HG03025 (cell line): ENCODE measurements at regions not wholly inside any gene's neighbourhood (a gene's known extent, or its start where the extent isn't known, plus 50 kb on each side); places are given as distances from the start of the nearest gene placed in this dataset.
A peak's percentile ranks its signal among the peaks of the same experiment; 100 is the strongest.
"Not testable (repeated sequence)": the region's sequence is repeated elsewhere in the genome, so short reads cannot be mapped to it uniquely, and the experiment has no call there.

Experiments used
- ATAC-seq: cut with Tn5 transposase; IDR thresholded peaks from one replicate; pipeline ENCODE4 v1.9.1; 2021; ENCODE audit warnings: mild to moderate bottlenecking, moderate library complexity; ENCODE audit not compliant: unreplicated experiment, low FRiP score

DNA sequence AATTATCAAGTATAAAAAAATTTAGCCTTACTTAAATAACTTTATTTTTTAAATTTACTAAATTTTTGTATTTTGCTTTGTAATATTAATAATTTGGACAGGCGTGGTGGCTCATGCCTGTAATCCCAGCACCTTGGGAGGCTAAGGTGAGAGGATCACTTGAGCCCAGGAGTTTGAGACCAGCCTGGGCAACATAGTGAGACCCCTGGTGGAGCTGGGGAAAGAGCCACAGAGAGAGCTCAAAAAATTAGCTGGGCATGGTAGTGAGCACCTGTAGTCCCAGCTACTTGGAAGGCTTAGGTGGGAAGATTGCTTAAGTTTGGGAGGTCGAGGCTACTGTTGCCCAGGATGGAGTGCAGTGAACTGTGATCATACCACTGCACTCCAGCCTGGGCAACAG is 143.5 kb downstream of the B3GNT2 start:
- no peak for ATAC-seq

DNA sequence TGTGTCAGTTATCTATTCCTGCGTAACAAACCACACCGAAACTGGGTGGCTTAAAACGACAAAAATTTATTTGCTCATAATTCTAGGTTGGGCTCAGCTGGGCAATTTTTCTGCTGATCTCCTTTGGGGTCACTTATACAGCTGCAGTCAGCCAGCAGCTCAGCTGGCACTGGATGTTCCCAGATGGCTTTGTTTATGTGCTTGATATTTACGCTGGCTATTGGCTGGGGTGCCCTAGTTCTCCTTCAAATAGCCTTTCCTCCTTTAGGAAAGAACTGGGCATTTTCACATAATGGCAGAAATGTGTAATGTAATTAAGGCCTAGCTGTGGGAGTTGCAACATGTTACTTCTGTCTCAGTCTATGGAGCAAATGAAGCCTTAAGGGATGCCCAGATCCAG is 142.2 kb downstream of the B3GNT2 start:
- no peak for ATAC-seq

DNA sequence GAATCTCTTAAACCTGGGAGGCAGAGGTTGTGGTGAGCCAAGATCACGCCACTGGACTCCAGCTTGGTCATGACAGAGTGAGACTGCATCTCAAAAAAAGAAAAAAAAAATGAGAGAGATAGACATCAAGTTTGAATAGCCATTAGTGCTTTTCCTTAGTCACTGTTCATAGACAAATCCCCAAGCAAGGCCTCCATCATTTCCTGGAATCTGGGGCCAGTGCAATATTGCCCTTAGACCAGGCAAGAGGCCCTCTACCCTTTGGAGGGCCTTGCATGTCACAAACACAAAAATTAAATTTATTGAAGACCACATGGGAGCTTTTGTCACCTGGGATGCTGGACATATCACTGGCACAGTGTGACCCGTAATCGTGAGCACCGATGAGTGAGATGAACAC is 141.5 kb downstream of the B3GNT2 start:
- ATAC-seq = no peak

DNA sequence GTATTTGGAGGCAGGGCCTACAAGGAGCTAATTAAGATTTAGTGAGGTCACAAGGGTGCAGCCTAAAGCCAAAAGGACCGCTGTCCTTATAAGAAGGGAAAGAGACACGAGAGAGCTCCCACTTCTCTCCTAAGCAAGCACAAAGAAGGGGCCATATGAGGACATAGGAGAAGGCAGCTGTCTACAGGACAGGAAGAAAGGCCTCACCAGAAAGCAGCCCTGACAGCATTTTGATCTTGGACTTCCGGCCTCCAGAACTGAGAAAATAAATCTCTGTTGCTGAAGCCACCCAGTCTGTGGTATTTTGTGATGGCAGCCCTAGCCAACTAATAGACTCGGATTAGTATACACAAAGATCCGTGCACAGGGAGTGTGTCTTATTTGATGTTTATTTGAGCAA is 139.7 kb downstream of the B3GNT2 start:
- no peak for ATAC-seq

DNA sequence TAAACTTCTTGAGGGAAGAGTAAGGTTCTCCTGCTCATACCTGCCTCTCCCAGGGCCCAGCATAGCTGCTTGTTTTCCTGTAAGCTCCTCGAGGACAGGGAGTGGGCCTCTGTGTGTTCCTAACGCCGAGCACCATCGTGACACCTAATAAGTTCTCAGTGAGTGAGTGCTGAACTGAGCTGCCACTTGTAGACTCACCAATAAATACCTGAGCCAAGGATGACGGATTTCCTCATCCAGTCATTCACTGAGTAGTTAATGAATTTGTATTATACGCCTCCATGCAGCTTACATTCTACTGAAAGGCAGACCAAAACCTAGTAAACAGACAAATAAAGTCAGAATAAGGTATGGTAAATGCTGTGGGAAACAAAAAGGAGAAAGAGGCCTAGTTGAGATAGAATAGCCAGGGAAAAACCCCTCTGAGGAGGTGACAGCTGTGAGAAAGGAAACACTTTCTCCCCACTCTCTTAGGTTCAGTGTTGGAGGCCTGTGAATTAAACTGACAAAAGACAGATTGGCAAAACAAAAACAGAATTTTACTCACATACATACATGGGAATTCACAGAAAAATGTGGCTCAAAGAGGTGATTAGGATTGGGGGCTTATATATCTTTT is 138.6 kb downstream of the B3GNT2 start:
- no peak for ATAC-seq

DNA sequence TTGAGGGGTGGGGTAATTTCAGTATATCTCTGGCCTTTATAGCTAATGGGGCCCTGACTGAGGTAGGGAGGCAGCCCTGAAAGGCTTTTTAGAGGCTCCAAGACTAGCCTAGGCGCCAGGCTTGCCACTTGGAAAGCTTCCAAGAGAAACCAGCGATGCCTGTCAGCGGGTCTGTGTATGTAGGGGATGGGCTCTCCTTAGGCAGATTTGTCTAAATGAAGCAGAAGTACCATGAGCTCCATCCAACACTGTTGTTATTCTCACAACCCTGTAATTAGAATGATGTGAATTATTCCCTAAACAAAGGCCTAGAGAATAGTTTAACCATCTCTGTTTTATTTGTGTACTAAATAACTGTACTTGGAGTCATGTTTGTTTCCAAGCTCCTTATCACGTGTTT is 138.1 kb downstream of the B3GNT2 start:
- no peak for ATAC-seq

DNA sequence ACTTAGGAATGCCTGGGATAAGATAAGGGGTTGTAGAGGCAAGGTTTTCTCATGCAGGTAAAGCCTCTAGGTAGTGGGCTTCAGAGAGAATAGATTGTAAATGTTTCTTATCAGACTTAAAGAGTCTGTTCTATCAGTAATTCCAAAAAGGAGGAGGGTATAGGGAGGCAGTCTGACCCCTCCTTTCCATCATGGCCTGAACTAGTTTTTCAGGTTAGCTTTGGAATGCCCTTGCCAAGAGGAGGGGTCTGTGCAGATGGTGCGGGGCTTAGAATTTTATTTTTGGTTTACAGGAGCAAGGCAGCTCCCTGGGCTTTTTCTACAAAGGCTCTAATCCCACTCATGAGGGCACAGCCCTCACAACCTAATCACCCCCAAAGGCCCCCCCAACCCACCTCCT is 135.0 kb downstream of the B3GNT2 start:
- no peak for ATAC-seq

DNA sequence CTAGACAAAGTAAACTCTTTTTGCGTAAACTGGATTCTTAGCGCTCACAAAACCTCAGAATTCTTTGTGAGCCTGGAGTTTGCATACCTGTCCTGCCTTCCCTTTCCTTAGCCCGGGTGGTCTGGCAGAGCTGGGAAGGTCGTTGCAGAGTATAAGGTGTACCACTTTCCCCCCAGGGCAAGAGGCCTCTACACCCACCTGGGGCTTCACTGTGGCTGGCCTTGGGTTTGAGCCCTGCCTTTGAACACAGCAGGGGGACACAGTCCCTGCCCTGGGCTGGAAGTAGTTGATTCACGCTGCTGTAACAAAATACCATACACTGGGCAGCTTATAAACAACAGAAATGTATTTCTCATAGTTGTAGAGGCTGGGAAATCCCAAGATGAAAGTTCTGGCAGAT is 133.9 kb downstream of the B3GNT2 start:
- ATAC-seq = no peak

DNA sequence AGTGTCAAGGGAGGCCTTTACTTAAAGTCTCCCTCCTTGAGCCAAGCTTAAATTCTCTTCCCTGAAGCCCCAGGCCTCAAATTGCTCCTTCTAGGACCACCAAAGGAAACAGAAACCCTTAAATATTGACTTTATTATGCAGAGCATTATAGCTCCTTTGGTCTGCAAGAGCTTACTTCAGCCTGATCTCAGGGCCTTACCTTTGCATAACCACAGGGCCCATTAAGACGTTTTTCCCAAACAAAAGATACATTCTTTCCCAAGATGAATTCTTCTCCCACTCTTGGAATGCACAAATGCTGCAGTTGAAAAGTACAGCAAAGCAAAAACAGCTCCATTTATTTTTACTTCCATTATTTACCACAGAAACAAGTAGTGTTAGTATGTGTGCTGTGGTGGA is 130.8 kb downstream of the B3GNT2 start:
- ATAC-seq = no peak

DNA sequence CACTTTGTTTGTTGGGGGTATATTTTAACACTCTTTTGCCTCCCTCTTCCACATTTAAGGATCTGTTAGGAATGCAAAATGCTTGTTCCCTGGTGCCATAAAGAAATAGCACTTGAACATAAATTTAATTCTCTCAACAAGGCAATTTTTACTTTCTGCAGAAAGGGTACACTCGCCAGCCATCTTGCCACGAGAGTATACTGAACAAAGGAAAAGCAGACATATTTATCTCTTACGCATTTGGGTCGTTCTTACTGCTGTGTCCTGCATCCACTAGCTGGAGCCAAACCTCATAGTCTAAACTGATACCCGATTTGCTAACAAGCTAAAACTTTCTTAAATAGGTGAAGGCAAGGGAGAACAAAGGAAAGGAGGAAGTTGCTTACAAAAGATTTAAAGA is 129.5 kb downstream of the B3GNT2 start:
- no peak for ATAC-seq

DNA sequence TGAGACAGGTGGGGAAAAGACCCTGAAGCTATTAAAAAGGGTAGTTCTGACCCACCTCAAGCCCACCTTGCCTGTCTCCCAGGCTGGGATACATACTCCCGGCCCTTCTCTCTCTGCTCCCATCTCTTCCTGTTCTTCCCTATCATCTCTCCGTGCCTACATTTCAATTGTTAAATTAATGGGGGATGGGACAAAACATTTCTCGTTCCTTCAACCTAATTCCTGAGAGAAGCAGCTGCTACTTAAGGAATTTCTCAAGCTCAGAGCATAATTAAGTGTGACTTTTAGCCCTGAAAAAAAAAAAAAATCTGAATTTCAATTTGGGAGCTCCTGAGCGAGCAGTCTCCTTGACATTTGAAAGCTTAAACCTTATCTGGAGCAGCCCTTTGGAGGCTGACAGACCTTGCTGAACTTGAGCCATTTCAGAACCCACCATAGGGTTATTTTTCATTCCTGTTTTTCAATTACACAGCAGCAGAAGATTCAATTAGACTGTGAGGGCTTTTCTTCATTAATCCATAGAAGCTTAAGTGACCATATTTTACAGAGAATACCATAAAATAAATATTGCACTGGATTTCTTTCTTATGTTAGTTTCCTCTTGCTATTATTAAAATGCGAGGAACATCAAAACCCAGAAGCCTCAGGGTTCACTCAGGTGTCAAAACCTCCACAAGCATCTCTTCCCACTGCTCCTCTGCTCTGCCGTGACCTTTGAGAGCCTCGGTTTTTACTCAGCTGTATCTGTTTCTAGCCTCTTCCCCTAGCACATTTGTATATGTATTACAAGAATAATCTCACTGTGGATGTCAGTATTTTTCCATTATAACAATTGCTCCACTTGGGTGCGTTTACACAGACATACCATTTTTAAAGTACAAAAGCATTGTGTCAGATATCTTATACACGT is 125.7 kb downstream of the B3GNT2 start:
- no peak for ATAC-seq

DNA sequence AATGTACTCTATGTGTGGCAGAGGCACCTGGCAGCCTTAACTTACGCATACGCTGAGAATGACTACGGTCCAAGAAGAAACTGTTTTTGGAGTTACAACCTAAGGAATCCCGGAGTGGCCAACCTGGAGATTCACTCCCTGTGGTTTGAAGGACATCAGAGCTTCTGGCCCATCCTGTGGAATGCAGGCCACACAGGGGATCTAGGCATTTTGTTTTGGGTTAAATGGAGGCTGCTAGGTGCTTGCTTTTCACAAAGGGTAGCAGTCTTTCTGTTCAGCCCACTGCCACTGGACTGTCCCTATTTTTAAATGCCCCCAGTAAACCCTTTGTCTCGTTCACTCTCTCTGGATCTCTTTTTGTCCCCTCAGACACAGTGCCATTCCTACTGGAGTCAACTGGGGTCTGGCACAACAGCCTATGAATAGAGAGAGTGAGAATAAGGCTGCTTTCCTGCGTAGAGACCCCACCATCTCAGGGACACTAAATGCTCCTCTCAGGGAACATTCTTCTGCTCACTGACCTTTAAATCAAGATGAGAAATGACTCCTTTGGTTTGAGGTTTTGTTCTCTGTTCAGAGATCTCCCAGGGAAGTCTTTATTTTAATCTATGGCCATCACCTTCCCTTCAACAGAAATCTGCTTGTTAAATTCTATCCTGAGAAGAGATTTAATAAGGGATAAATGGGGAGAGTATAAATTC is 124.9 kb downstream of the B3GNT2 start:
- no peak for ATAC-seq

DNA sequence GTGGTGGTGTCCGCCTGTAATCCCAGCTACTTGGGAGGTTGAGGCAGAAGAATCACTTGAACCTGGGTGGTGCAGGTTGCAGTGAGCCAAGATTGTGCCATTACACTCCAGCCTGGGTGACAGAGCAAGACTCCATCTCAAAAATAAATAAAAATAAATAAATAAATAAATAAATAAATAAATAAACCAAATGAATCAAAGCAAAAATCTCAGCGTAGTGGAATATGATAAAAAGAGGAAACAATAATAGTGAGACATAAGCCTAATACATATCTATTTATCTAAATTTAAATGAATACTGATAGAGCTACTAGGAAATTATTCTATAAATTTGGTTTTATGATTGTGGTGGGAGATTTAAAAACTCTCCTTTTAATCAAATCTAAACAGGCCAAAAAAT is 124.2 kb downstream of the B3GNT2 start:
- ATAC-seq = not testable (repeated sequence)

DNA sequence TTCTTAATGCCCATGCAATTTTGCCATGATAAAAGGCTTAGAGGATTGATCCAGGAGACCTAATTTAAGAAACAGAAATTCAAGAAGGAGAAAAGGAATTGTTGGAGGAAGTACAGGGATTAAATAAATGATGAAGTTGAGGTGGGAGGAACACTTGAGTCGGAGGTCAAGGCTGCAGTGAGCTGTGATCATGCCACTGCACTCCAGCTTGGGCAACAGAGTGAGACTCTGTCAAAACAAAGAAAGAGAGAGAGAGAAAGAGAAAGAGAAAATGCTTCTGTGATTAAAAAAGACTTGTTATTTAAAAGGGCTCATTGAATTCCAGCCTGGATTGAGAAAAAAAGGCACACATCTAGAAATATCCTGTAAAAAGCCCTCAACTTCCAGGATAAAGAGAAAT is 123.2 kb downstream of the B3GNT2 start:
- no peak for ATAC-seq

DNA sequence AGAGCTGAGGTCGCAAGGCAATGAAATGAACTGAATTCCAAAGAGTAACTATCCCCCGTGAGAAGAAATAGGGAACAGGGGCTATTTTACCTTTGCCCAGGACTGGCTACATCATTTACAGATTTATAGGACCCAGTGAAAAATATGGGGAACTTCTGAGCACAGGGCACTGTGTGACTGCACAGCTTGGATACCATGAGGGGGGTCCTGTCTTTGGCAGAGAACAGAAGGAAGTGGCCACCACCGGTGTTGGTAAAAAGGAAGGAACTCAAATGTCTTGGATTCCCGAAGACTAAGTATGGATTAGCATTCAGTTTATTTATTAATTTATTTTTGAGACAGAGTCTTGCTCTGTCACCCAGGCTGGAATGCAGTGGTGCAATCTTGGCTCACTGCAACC is 119.6 kb downstream of the B3GNT2 start:
- no peak for ATAC-seq

DNA sequence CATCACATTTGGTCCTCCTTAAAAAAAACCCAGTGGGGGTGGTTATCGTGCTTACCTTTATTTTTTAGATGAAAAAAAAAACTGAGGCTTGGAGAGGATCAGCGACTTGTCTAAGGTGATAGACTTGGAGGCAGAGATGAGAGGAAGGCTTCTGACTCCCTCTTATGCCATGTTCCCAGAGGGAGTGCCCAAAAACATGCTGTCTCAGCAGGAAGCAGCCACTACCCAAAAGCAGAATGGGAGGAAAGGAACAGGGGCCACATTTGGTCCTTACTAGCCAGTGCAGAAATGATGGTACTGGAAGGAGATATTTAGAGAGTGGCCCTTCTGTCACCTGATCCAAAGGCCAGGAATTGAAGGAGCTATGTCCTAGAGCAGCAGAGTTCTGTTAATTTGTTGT is 118.4 kb downstream of the B3GNT2 start:
- ATAC-seq = no peak

DNA sequence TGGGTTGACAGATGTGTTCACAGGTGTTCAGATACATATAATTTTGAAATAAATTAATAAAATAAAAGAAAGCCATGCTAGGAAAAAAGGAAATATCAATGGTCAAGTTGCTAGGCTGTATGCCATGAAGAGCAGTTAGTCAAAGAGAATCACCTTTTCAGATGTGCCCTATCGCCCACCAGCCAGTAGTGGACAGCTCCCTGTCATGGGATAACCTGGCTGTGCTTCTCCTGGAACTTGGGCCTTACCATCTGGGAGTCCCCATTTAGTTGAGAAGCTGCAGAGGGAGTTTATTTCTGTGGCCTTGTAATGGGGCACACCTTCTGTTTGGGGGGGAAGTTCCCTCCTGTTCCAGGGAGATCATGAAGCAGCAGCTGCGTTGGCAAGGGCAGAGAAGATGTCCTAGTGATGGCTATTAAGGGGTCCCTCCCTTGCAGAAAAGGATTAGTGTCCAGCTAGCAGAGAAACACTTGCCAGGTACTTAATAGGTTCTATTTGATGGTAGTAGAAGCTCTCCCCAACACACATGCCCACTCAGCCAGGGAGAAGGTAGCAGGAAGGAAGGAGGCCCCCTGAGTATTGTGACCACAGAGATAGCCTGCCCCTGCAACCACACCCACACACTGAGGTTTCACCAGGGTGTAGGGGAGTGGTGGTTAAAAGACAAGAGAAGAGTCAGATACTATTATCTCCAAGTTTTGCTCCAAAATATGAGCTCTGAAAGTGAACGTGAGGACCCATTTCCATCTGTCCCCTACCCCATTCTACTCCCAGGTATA is 117.7 kb downstream of the B3GNT2 start:
- ATAC-seq = peak; percentile 74

DNA sequence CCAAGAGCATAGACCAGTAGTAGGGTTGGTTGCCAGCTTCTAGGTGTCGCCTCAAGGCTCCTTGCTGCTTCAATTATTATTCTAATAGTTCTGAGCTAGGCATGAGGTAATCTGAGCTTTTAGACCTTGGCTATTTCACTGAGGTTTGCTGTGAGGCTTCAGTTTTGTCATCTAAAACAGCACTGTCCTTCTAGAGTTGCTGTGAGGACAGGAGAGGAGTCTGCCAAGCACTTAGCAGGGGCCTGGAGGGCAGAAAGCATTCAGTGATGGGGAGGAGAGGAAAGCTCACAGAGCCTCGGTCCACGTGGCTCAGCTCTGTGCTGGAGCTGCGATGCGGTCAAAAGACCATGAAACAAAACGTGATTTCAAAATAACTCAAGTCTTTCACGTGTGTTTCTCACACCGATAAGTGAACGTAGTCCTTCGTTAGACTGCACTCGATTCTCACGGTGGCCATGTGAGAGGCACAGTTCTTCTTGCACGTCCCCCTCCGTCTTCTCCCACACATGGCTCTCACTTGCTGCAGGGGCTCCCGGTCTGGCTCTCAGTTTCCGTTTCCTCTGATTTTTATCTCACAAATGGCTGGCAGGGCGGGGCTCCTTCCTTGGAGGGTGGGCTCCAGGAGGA is 113.7 kb downstream of the B3GNT2 start:
- ATAC-seq = peak; percentile 60

DNA sequence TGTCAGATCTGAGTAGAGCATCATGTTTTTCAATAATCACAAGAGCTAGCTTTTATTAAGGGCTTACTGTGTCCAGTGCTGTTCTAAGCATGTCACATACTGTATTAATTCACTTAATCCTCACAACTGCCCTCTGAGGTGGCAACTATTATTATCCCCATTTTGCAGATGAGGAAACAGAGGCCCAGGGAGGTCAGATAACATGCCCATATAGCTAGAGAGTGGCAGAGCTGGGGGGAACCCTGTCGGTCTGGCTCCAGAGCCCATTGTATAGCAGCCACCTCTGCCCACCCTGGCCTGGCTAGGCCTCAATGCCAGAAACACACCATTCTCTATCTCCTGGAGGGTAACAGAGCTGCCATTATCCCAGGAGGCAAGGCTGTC is 113.2 kb downstream of the B3GNT2 start:
- no peak for ATAC-seq
